ENCODE measurements at regions not wholly inside any gene's neighbourhood (a gene's known extent, or its start where the extent isn't known, plus 50 kb on each side); places are given as distances from the start of the nearest gene placed in this dataset.

GRCh38 chr10:131469551-131469950, 158.0 kb upstream of the TCERG1L start:
- H3K4me3 ChIP-seq (ENCODE audit: low read depth, poor library complexity, severe bottlenecking) = no peak overlapping the region
- 86 to 87% methylated on average over 2 of the region's 2 CpGs for WGBS, 2 donors
- intact Hi-C loops (cut with DNase I; ENCODE audit: low total_unique reads) = no loop called here
- TF ChIP-seq CTCF (IDR thresholded peaks at IDR 0.05) = no peak
- no peak for DNase-seq (ENCODE audit: low spot score in 2 of 2)

- no peak for DNase-seq (ENCODE audit: low spot score in 2 of 2)
- 88 to 89% methylated on average over 9 to 10 of the region's 10 CpGs for WGBS, 2 donors
- TF ChIP-seq POLR2A (IDR thresholded peaks at IDR 0.05) (no peak), CTCF (IDR thresholded peaks at IDR 0.05) (no peak)
- intact Hi-C loops (cut with DNase I; ENCODE audit: low total_unique reads) = no loop called here
- no peak overlapping the region for H3K4me3 ChIP-seq (ENCODE audit: low read depth, poor library complexity, severe bottlenecking)
Measured at GRCh38 chr10:131473645-131474044, 162.1 kb upstream of the TCERG1L start.

GRCh38 chr10:131474416-131474815, 162.9 kb upstream of the TCERG1L start:
- WGBS, 2 donors = 69 to 81% methylated on average over 6 of the region's 6 CpGs
- DNase-seq (ENCODE audit: low spot score in 2 of 2) = no peak
- intact Hi-C loops (cut with DNase I; ENCODE audit: low total_unique reads) = no loop called here
- TF ChIP-seq POLR2A (IDR thresholded peaks at IDR 0.05) (no peak), CTCF (IDR thresholded peaks at IDR 0.05) (no peak)
- H3K4me3 ChIP-seq (ENCODE audit: low read depth, poor library complexity, severe bottlenecking) = no peak overlapping the region

GRCh38 chr10:131475043-131475442, 163.5 kb upstream of the TCERG1L start:
- intact Hi-C loops (cut with DNase I; ENCODE audit: low total_unique reads) = no loop called here
- 80 to 82% methylated on average over 10 of the region's 11 CpGs for WGBS, 2 donors
- TF ChIP-seq POLR2A (IDR thresholded peaks at IDR 0.05) = no peak
- TF ChIP-seq CTCF (IDR thresholded peaks at IDR 0.05) = no peak
- DNase-seq (ENCODE audit: low spot score in 2 of 2) = no peak
- H3K4me3 ChIP-seq (ENCODE audit: low read depth, poor library complexity, severe bottlenecking) = no peak overlapping the region

GRCh38 chr10:131475803-131476202, 164.3 kb upstream of the TCERG1L start:
- 83 to 86% methylated on average over 15 to 16 of the region's 16 CpGs for WGBS, 2 donors
- intact Hi-C loops (cut with DNase I; ENCODE audit: low total_unique reads) = no loop called here
- DNase-seq (ENCODE audit: low spot score in 2 of 2) = no peak
- H3K4me3 ChIP-seq (ENCODE audit: low read depth, poor library complexity, severe bottlenecking) = no peak overlapping the region
- no peak for TF ChIP-seq POLR2A (IDR thresholded peaks at IDR 0.05)
- TF ChIP-seq CTCF (IDR thresholded peaks at IDR 0.05) = no peak

GRCh38 chr10:131477457-131478121, 166.1 kb upstream of the TCERG1L start:
- DNase-seq (ENCODE audit: low spot score in 2 of 2) = no peak
- H3K4me3 ChIP-seq (ENCODE audit: low read depth, poor library complexity, severe bottlenecking) = no peak overlapping the region
- 69 to 72% methylated on average over 15 of the region's 15 CpGs for WGBS, 2 donors
- intact Hi-C loops (cut with DNase I; ENCODE audit: low total_unique reads) = no loop called here
- no peak for TF ChIP-seq CTCF (IDR thresholded peaks at IDR 0.05)
- TF ChIP-seq POLR2A (IDR thresholded peaks at IDR 0.05) = no peak
